GM12878 (cell line): ENCODE measurements at regions not wholly inside any gene's neighbourhood (a gene's known extent, or its start where the extent isn't known, plus 50 kb on each side); places are given as distances from the start of the nearest gene placed in this dataset.

ENCODE experiments used
- ATAC-seq: fragments of 200-7000 bp; cut with Tn5 transposase; 3 replicates; pipeline ENCODE4 v1.9.1; 2020; ENCODE audit warnings: mild to moderate bottlenecking, moderate library complexity
- BruUV-seq: library from RNA; stranded (reverse); fragments of 400-500 nt; replicated peaks from 2 replicates; lab custom pipeline; 2021; lab: Mats Ljungman, UMichigan
- CTCF ChIA-PET: fragments of 300-600 bp; sonication (Branson Sonifier 250); formaldehyde crosslinking; extraction: SDS; loops from one replicate; lab custom pipeline; 2021; ENCODE audit warnings: inconsistent platforms; lab: Yijun Ruan, JAX
- POLR2A ChIA-PET: fragments of 350-600 bp; formaldehyde crosslinking; extraction: SDS; loops from one replicate; lab custom pipeline; 2021; ENCODE audit warnings: inconsistent platforms; lab: Charles Lee
- RAD21 ChIA-PET: fragments of 300-600 bp; sonication (Branson Sonifier 250); formaldehyde crosslinking; loops from one replicate; lab custom pipeline; 2023; ENCODE audit warnings: antibody characterized with exemption; ENCODE audit not compliant: unreplicated experiment; lab: Charles Lee
- SMC1A ChIA-PET: fragments of 300-600 bp; sonication (Branson Sonifier 250); formaldehyde crosslinking; loops from one replicate; lab custom pipeline; 2023; ENCODE audit not compliant: unreplicated experiment, uncharacterized antibody; lab: Charles Lee
- DNase-seq: peaks from one replicate; pipeline ENCODE4 v3.0.0-alpha.2; 2011; ENCODE audit warnings: low read depth, low spot score
- FAIRE-seq: peaks from 3 replicates; lab custom pipeline; 2011; peaks lifted over from hg19 to GRCh38; lab: Jason Lieb, UNC
- H2AFZ ChIP-seq: 2 replicates; pipeline ENCODE4 v1.6.0; 2011; ENCODE audit warnings: low read depth, low read length, control low read depth; ENCODE audit not compliant: control insufficient read depth
- H3K27ac ChIP-seq: 2 replicates; pipeline ENCODE4 v1.5.1; 2011; ENCODE audit warnings: control low read depth; ENCODE audit not compliant: control insufficient read depth, insufficient read depth
- H3K27me3 ChIP-seq, 2 experiments: replicated peaks in 1 of 2; 2 replicates each; pipeline versions ENCODE4 v1.6.0 to v1.6.1; 2011; ENCODE audit warnings: low read length in 1 of 2; ENCODE audit not compliant: control insufficient read depth in 2 of 2, insufficient read depth in 2 of 2
- H3K36me3 ChIP-seq, 2 experiments: 2 replicates each; pipeline ENCODE4 v1.5.1; 2011; ENCODE audit warnings: low read length in 1 of 2; ENCODE audit not compliant: control insufficient read depth in 2 of 2, insufficient read depth in 2 of 2
- H3K4me1 ChIP-seq: 2 replicates; pipeline ENCODE4 v1.6.1; 2011; ENCODE audit warnings: mild to moderate bottlenecking, low read length, moderate library complexity, mixed read lengths; ENCODE audit not compliant: control insufficient read depth, insufficient read depth
- H3K4me2 ChIP-seq: 2 replicates; pipeline ENCODE4 v1.6.0; 2011; ENCODE audit warnings: control low read depth; ENCODE audit not compliant: control insufficient read depth, insufficient read depth
- H3K4me3 ChIP-seq: fragments of 200-600 bp; sonication (generic); 2 replicates; pipeline ENCODE4 v1.5.1; 2016
- H3K79me2 ChIP-seq: 2 replicates; pipeline ENCODE4 v1.6.0; 2011; ENCODE audit warnings: low read length; ENCODE audit not compliant: control insufficient read depth, insufficient read depth
- H3K9ac ChIP-seq: 2 replicates; pipeline ENCODE4 v1.8.0; 2011; ENCODE audit warnings: low read length, control low read depth, mixed read lengths; ENCODE audit not compliant: control insufficient read depth, insufficient read depth
- H3K9me3 ChIP-seq: replicated peaks from 3 replicates; pipeline ENCODE4 v1.5.1; 2011; ENCODE audit warnings: mild to moderate bottlenecking, low read length; ENCODE audit not compliant: control insufficient read depth, insufficient read depth
- H4K20me1 ChIP-seq: 2 replicates; pipeline ENCODE4 v1.6.0; 2011; ENCODE audit not compliant: control insufficient read depth, insufficient read depth
- ASH2L ChIP-seq: fragments of 300-600, 200-600 bp; sonication (generic); IDR thresholded peaks from 2 replicates; pipeline ENCODE4 v1.6.1; 2017; ENCODE audit warnings: low read depth, mild to moderate bottlenecking, borderline replicate concordance
- BCL11A ChIP-seq: IDR thresholded peaks from 2 replicates; pipeline ENCODE4 v1.6.1; 2011; ENCODE audit warnings: low read depth, low read length
- BHLHE40 ChIP-seq, 2 experiments: fragments of 450-650 bp in 1 of 2; IDR thresholded peaks; 2 replicates each; pipeline ENCODE4 v1.6.1; 2011 to 2017; ENCODE audit warnings: low read depth in 2 of 2, borderline replicate concordance in 1 of 2, improper control_type of control experiment in 1 of 2, low read length in 1 of 2, mild to moderate bottlenecking in 1 of 2
- BRCA1 ChIP-seq: IDR thresholded peaks from 2 replicates; pipeline ENCODE4 v1.6.1; 2011; ENCODE audit warnings: low read depth, low read length, improper control_type of control experiment
- CEBPB ChIP-seq, 2 experiments: fragments of 150-350 bp in 1 of 2; IDR thresholded peaks; 2 replicates each; pipeline ENCODE4 v1.6.1; 2012 to 2014; ENCODE audit warnings: low read depth in 2 of 2, low read length in 2 of 2, borderline replicate concordance in 1 of 2, inconsistent platforms in 1 of 2
- EZH2 ChIP-seq: IDR thresholded peaks from 2 replicates; pipeline ENCODE4 v1.6.1; 2012; ENCODE audit warnings: low read depth, mild to moderate bottlenecking, control low read depth, inconsistent platforms, low read length, borderline replicate concordance; ENCODE audit not compliant: control insufficient read depth
- MTA2 ChIP-seq: fragments of 450-650 bp; IDR thresholded peaks from 2 replicates; pipeline ENCODE4 v1.6.1; 2016; ENCODE audit warnings: low read depth, mild to moderate bottlenecking, moderate library complexity
- RBBP5 ChIP-seq: fragments of 200-600 bp; sonication (generic); conservative IDR thresholded peaks from 2 replicates; pipeline ENCODE4 v1.6.1; 2016
- SP1 ChIP-seq: IDR thresholded peaks from one replicate; pipeline ENCODE4 v1.6.1; 2011; ENCODE audit warnings: low read depth, low read length
- TAF1 ChIP-seq: IDR thresholded peaks from 2 replicates; pipeline ENCODE4 v1.6.1; 2011; ENCODE audit warnings: mild to moderate bottlenecking, low read depth, low read length, borderline replicate concordance
- ZBTB4 ChIP-seq: fragments of 450-650 bp; formaldehyde crosslinking; IDR thresholded peaks from 2 replicates; pipeline ENCODE4 v1.4.0; 2022; ENCODE audit warnings: mild to moderate bottlenecking, moderate library complexity
- ZNF207 ChIP-seq: fragments of 450-650 bp; IDR thresholded peaks from 2 replicates; pipeline ENCODE4 v1.6.1; 2014; ENCODE audit warnings: antibody characterized with exemption, mild to moderate bottlenecking, borderline replicate concordance
- ZNF24 ChIP-seq: fragments of 450-650 bp; IDR thresholded peaks from 2 replicates; pipeline ENCODE4 v1.6.1; 2017; ENCODE audit warnings: antibody characterized with exemption, mild to moderate bottlenecking
- ZNF274 ChIP-seq: IDR thresholded peaks from one replicate; pipeline ENCODE4 v1.8.0; 2011; ENCODE audit not compliant: insufficient read length, insufficient read depth
- WGBS: methylation state at CpG from one replicate; pipeline ENCODE4 v1.1.6; 2016; ENCODE audit warnings: low lambda C conversion rate; ENCODE audit not compliant: insufficient replicate concordance, insufficient coverage; ENCODE audit errors: missing lambda C conversion rate; 5-methylcytosine and 5-hydroxymethylcytosine counted together
- in situ Hi-C: fragments of 300-500 bp; cut with MboI; formaldehyde crosslinking; loops from 9 replicates; pipeline ENCODE4 v1.14.3; 2018; ENCODE audit warnings: mixed read lengths
- intact Hi-C: fragments of 100-400 bp; cut with micrococcal nuclease; formaldehyde crosslinking; loops from one replicate; pipeline ENCODE4 v1.14.2; 2022; ENCODE audit not compliant: unreplicated experiment
- TF ChIP-seq, protein P1 (sequence below): fragments of 450-650 bp; IDR thresholded peaks from 2 replicates; pipeline ENCODE4 v1.6.1; 2017; ENCODE audit warnings: borderline replicate concordance
- TF ChIP-seq, protein P2 (sequence below): IDR thresholded peaks from 2 replicates; pipeline ENCODE4 v1.6.1; 2011; ENCODE audit warnings: low read depth, mild to moderate bottlenecking, low read length, moderate library complexity, borderline replicate concordance; ENCODE audit errors: extremely low read depth

DNA sequence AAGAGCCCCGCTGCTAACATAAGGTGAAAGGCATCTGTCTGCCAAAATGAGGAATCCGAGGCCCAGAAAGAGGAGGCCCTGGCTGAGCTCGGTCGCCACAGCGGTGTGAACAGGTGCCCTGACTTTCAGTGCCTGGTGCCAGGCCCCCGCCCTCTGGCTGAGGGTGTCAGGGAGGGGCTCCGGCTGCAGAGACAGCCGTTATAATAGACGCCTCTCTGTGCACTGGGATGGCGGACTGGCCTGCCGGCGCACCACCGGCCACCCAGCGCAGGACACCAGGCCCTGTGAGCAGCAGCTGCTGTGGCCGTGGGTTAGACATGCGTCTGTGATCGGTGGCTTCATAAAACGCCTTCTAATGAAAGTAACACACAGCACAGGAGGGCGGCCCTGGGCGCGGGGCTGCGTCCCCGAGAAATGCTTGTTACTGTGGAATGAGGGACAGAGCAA lies 51.4 kb upstream of the ACTRT2 start:
- DNase-seq (no peak), ATAC-seq (no peak)
- in situ Hi-C loops: no loop called here

More for the DNA sequence above, 51.4 kb upstream of the ACTRT2 start:
- ChIA-PET CTCF (no interaction called here), SMC1A (no interaction called here), POLR2A (no interaction called here), RAD21 (no interaction called here)
- H2AFZ ChIP-seq: no peak overlapping the region
- H4K20me1 ChIP-seq: no peaks in the 10 kb centered on the region
- intact Hi-C loops: no loop called here
- H3K9ac ChIP-seq: no peak overlapping the region
- 49% methylated on average over 23 of the region's 23 CpGs for WGBS
- H3K4me3 ChIP-seq: no peak overlapping the region
- no peak overlapping the region for H3K4me2 ChIP-seq
- H3K27me3 ChIP-seq: no peaks in the 10 kb centered on the region
- H3K4me1 ChIP-seq: no peaks in the 10 kb centered on the region
- BruUV-seq: no TSS peak
- no peaks in the 10 kb centered on the region; the same call in 2 of the 3 replicates for H3K9me3 ChIP-seq
- TF ChIP-seq, protein P1, sequence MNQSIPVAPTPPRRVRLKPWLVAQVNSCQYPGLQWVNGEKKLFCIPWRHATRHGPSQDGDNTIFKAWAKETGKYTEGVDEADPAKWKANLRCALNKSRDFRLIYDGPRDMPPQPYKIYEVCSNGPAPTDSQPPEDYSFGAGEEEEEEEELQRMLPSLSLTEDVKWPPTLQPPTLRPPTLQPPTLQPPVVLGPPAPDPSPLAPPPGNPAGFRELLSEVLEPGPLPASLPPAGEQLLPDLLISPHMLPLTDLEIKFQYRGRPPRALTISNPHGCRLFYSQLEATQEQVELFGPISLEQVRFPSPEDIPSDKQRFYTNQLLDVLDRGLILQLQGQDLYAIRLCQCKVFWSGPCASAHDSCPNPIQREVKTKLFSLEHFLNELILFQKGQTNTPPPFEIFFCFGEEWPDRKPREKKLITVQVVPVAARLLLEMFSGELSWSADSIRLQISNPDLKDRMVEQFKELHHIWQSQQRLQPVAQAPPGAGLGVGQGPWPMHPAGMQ: no peak
- no peak for TF ChIP-seq BRCA1
- no peak for TF ChIP-seq EZH2
- no peak for TF ChIP-seq TAF1
- TF ChIP-seq, protein P2, sequence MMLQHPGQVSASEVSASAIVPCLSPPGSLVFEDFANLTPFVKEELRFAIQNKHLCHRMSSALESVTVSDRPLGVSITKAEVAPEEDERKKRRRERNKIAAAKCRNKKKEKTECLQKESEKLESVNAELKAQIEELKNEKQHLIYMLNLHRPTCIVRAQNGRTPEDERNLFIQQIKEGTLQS: no peak
- TF ChIP-seq SP1: no peak
- TF ChIP-seq ASH2L: no peak
- TF ChIP-seq BCL11A: no peak
- TF ChIP-seq ZNF24: no peak
- TF ChIP-seq RBBP5: no peak
- TF ChIP-seq ZNF207: no peak
- TF ChIP-seq CEBPB (IDR thresholded peaks at IDR 0.05; ENCODE audit: borderline replicate concordance in 1 of 2, low read depth in 2 of 2, low read length in 2 of 2): no peak
- TF ChIP-seq MTA2: no peak
- TF ChIP-seq ZNF274: no peak
- no peak for TF ChIP-seq BHLHE40 (IDR thresholded peaks at IDR 0.05; ENCODE audit: borderline replicate concordance in 1 of 2, low read depth in 2 of 2, low read length in 1 of 2)
- TF ChIP-seq ZBTB4 (CRISPR knock-in tag): no peak
- FAIRE-seq: no peak
- no peaks in the 10 kb centered on the region for H3K79me2 ChIP-seq
- H3K36me3 ChIP-seq: no peaks in the 10 kb centered on the region
- no peak overlapping the region for H3K27ac ChIP-seq
